ENCODE measurements at regions not wholly inside any gene's neighbourhood (a gene's known extent, or its start where the extent isn't known, plus 50 kb on each side); places are given as distances from the start of the nearest gene placed in this dataset.

DNA sequence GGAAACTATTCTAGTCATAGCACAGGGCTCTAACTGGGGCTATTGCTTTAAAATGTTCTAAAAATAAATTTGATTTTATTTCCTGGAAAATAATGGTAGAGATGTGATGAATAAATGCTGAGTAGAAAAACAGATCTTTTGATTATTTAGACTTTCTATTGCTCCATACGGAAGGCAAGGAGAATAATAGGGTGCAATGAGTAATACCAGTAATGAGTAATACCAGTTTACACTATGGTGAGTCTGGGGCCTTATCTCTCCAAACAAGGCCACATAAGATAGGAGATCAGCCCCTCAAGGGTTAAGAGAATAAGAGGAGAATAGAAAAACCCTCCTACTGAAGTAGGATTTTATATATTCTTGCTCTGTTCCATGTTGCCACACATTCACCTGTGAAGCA lies 390.4 kb downstream of the KLF5 start:
- Histone ChIP-seq H3K79me2 (ENCODE audit: insufficient read depth, low read length) (no peaks in the 10 kb centered on the region), H3K27ac (ENCODE audit: low read depth, low read length) (no peak overlapping the region), H3K9ac (ENCODE audit: low read length) (no peak overlapping the region), H4K20me1 (ENCODE audit: insufficient read depth, low read length) (no peaks in the 10 kb centered on the region), H3K4me3 (ENCODE audit: insufficient read depth, low read depth, low read length) (no peak overlapping the region), H2AFZ (ENCODE audit: low read depth, low read length) (no peak overlapping the region), H3K36me3 (ENCODE audit: insufficient read depth, low read length) (no peaks in the 10 kb centered on the region), H3K4me1 (ENCODE audit: insufficient read depth, low read length) (no peaks in the 10 kb centered on the region), H3K9me3 (ENCODE audit: insufficient read depth, low read depth, low read length) (peaks cover 6% of the 10 kb centered on the region), H3K4me2 (ENCODE audit: low read length) (no peak overlapping the region), H3K27me3 (ENCODE audit: insufficient read depth, low read length) (no peaks in the 10 kb centered on the region)
- no peak for TF ChIP-seq EZH2 (IDR thresholded peaks at IDR 0.05; ENCODE audit: insufficient read depth, low read length)
- Mint-ChIP-seq H3K9me3 (ENCODE audit: unreplicated experiment) (peaks cover 9% of the 10 kb centered on the region), H3K36me3 (ENCODE audit: low read depth, unreplicated experiment) (no peaks in the 10 kb centered on the region), H3K27me3 (ENCODE audit: low read depth, unreplicated experiment) (no peaks in the 10 kb centered on the region), H3K4me1 (ENCODE audit: low read depth, unreplicated experiment) (no peaks in the 10 kb centered on the region), H3K27ac (ENCODE audit: unreplicated experiment) (no peak overlapping the region), H3K4me3 (ENCODE audit: unreplicated experiment) (no peak overlapping the region)
- FAIRE-seq (no peak), DNase-seq (ENCODE audit: low read depth) (peak; percentile 55)

DNA sequence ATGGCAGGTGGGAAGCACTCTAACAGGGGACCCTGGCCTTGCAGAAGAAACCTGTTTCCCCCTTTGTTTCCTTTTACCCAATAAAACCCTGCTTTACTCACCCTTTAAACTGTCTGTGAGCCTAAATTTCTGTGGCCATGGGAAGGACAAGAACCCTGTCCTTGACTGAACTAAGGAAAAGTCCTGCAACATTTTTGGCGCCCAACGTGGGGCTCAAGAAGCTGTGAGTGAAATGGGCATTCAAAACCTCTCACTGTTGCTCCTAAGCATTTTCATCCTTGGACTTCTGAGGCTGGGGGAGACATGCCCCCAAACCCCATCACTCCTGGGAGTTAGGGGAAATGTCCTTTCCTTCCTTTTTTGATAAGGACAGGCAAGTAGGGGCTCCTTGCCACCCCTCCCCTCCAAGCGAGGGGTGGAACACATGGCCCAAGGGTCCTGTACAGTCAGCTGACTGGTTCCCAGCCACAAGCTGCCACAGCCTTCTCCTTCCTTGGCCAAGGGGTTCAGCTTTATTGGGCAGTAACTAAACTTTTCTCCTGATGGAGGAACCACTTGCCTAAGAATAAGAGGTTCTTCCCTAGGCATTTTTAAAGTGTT lies 381.6 kb downstream of the KLF5 start:
- Histone ChIP-seq H3K79me2 (ENCODE audit: insufficient read depth, low read length) (no peaks in the 10 kb centered on the region), H2AFZ (ENCODE audit: low read depth, low read length) (no peak overlapping the region), H4K20me1 (ENCODE audit: insufficient read depth, low read length) (no peaks in the 10 kb centered on the region), H3K9ac (ENCODE audit: low read length) (no peak overlapping the region), H3K4me2 (ENCODE audit: low read length) (no peak overlapping the region), H3K27me3 (ENCODE audit: insufficient read depth, low read length) (no peaks in the 10 kb centered on the region), H3K4me3 (ENCODE audit: insufficient read depth, low read depth, low read length) (no peak overlapping the region), H3K9me3 (ENCODE audit: insufficient read depth, low read depth, low read length) (peaks cover 31% of the 10 kb centered on the region), H3K4me1 (ENCODE audit: insufficient read depth, low read length) (no peaks in the 10 kb centered on the region), H3K27ac (ENCODE audit: low read depth, low read length) (no peak overlapping the region), H3K36me3 (ENCODE audit: insufficient read depth, low read length) (no peaks in the 10 kb centered on the region)
- H3K36me3 Mint-ChIP-seq (ENCODE audit: low read depth, unreplicated experiment), result peaks cover 4% of the 10 kb centered on the region
- H3K9me3 Mint-ChIP-seq (ENCODE audit: unreplicated experiment), result peaks cover 24% of the 10 kb centered on the region
- no peak for FAIRE-seq
- DNase-seq (ENCODE audit: low read depth), result no peak
- no peak overlapping the region for H3K4me3 Mint-ChIP-seq (ENCODE audit: unreplicated experiment)
- no peaks in the 10 kb centered on the region for H3K4me1 Mint-ChIP-seq (ENCODE audit: low read depth, unreplicated experiment)
- H3K27me3 Mint-ChIP-seq (ENCODE audit: low read depth, unreplicated experiment), result no peaks in the 10 kb centered on the region
- H3K27ac Mint-ChIP-seq (ENCODE audit: unreplicated experiment), result no peak overlapping the region
- TF ChIP-seq, protein P1, sequence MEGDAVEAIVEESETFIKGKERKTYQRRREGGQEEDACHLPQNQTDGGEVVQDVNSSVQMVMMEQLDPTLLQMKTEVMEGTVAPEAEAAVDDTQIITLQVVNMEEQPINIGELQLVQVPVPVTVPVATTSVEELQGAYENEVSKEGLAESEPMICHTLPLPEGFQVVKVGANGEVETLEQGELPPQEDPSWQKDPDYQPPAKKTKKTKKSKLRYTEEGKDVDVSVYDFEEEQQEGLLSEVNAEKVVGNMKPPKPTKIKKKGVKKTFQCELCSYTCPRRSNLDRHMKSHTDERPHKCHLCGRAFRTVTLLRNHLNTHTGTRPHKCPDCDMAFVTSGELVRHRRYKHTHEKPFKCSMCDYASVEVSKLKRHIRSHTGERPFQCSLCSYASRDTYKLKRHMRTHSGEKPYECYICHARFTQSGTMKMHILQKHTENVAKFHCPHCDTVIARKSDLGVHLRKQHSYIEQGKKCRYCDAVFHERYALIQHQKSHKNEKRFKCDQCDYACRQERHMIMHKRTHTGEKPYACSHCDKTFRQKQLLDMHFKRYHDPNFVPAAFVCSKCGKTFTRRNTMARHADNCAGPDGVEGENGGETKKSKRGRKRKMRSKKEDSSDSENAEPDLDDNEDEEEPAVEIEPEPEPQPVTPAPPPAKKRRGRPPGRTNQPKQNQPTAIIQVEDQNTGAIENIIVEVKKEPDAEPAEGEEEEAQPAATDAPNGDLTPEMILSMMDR (IDR thresholded peaks at IDR 0.05; ENCODE audit: insufficient read depth, low read depth, low read length), result no peak

DNA sequence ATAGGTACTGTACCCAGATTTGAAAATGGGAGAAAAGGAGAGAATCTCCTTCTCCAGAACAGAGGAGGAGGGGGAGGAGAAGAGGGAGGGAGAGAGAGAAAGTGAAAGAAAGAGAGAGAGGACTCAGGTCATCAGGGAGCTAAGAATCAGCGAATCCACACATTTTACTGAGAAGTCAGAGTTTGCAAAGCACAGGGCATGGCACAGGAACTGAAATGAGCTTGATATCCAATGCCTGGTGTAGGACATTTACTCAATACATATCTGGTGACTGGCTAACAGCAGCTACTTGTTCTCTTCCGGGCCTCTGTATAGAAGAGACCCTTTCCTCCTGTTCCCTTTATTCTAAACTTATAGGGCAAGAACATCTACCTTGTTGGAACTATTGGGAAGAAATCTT lies 375.1 kb downstream of the KLF5 start:
- H3K4me1 Mint-ChIP-seq (ENCODE audit: low read depth, unreplicated experiment), result peaks cover 13% of the 10 kb centered on the region
- Histone ChIP-seq H3K9ac (ENCODE audit: low read length) (no peak overlapping the region), H3K27ac (ENCODE audit: low read depth, low read length) (no peak overlapping the region), H3K27me3 (ENCODE audit: insufficient read depth, low read length) (no peaks in the 10 kb centered on the region), H3K4me1 (ENCODE audit: insufficient read depth, low read length) (peaks cover 7% of the 10 kb centered on the region), H3K79me2 (ENCODE audit: insufficient read depth, low read length) (no peaks in the 10 kb centered on the region), H3K36me3 (ENCODE audit: insufficient read depth, low read length) (no peaks in the 10 kb centered on the region), H4K20me1 (ENCODE audit: insufficient read depth, low read length) (no peaks in the 10 kb centered on the region), H3K4me2 (ENCODE audit: low read length) (no peak overlapping the region), H3K9me3 (ENCODE audit: insufficient read depth, low read depth, low read length) (peaks cover 6% of the 10 kb centered on the region), H3K4me3 (ENCODE audit: insufficient read depth, low read depth, low read length) (no peak overlapping the region), H2AFZ (ENCODE audit: low read depth, low read length) (no peak overlapping the region)
- peaks cover 1% of the 10 kb centered on the region for H3K36me3 Mint-ChIP-seq (ENCODE audit: low read depth, unreplicated experiment)
- H3K27me3 Mint-ChIP-seq (ENCODE audit: low read depth, unreplicated experiment), result no peaks in the 10 kb centered on the region
- H3K4me3 Mint-ChIP-seq (ENCODE audit: unreplicated experiment), result no peak overlapping the region
- DNase-seq (ENCODE audit: low read depth) (no peak), FAIRE-seq (no peak)
- peaks cover 4% of the 10 kb centered on the region for H3K9me3 Mint-ChIP-seq (ENCODE audit: unreplicated experiment)
- TF ChIP-seq, protein P1 (IDR thresholded peaks at IDR 0.05; ENCODE audit: insufficient read depth, low read depth, low read length), result no peak
- no peak for TF ChIP-seq EZH2 (IDR thresholded peaks at IDR 0.05; ENCODE audit: insufficient read depth, low read length)
- no peak overlapping the region for H3K27ac Mint-ChIP-seq (ENCODE audit: unreplicated experiment)
